ENCODE measurements at regions not wholly inside any gene's neighbourhood (a gene's known extent, or its start where the extent isn't known, plus 50 kb on each side); places are given as distances from the start of the nearest gene placed in this dataset.

DNA sequence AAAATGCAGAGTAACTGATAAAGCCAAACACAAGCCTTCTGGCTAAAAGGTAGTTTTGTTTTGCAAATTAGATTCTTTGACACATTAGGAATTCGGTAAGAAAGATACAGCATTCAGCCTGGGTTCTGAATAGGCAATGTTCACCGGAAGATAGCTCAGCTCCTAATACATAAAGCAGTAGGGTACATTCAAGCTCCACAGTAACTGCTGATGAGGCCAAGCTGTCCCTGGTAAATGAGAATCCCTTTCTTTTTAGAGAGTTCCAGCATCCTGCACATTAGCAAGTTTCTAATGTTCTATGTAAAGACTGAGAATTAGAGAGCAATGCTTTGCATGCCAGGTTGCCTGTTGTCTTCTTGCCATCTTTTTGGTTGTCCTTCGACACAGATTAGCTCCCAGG, 316.3 kb upstream of the SLC14A2 start:
- no peaks in the 10 kb centered on the region for H3K9me3 ChIP-seq (ENCODE audit: severe bottlenecking)
- no peak overlapping the region for H3K27ac ChIP-seq (ENCODE audit: poor library complexity, severe bottlenecking)
- DNase-seq (ENCODE audit: low spot score): no peak
- H3K36me3 ChIP-seq (ENCODE audit: low read depth): no peaks in the 10 kb centered on the region
- TF ChIP-seq, protein P1, sequence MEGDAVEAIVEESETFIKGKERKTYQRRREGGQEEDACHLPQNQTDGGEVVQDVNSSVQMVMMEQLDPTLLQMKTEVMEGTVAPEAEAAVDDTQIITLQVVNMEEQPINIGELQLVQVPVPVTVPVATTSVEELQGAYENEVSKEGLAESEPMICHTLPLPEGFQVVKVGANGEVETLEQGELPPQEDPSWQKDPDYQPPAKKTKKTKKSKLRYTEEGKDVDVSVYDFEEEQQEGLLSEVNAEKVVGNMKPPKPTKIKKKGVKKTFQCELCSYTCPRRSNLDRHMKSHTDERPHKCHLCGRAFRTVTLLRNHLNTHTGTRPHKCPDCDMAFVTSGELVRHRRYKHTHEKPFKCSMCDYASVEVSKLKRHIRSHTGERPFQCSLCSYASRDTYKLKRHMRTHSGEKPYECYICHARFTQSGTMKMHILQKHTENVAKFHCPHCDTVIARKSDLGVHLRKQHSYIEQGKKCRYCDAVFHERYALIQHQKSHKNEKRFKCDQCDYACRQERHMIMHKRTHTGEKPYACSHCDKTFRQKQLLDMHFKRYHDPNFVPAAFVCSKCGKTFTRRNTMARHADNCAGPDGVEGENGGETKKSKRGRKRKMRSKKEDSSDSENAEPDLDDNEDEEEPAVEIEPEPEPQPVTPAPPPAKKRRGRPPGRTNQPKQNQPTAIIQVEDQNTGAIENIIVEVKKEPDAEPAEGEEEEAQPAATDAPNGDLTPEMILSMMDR (IDR thresholded peaks at IDR 0.05; ENCODE audit: poor library complexity, severe bottlenecking): no peak
- H3K27me3 ChIP-seq (ENCODE audit: insufficient read depth, poor library complexity, severe bottlenecking): no peaks in the 10 kb centered on the region
- H3K4me1 ChIP-seq (ENCODE audit: insufficient read depth, poor library complexity, severe bottlenecking): no peaks in the 10 kb centered on the region
- no peak overlapping the region for H3K4me3 ChIP-seq (ENCODE audit: severe bottlenecking)
- no peak for ATAC-seq (ENCODE audit: low read depth)

DNA sequence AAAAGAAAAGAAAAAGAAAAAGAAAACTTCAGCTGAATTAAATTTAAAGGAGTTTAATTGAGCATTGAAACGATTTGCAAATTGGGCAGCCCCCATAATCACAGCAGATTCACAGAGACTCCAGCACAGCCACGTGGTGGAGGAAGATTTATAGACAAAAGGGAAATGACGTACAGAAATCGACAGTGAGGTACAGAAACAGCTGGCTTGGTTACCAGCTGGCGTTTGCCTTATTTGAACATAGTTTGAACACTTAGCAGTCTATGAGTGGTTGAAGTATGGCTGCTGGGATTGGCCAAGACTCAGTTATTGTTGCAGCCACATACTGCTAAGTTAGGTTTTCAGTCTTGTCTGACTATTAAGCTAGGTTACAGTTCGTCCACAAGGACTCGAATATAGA, 312.2 kb upstream of the SLC14A2 start:
- no peak for DNase-seq (ENCODE audit: low spot score)
- Histone ChIP-seq H3K4me1 (ENCODE audit: insufficient read depth, poor library complexity, severe bottlenecking) (no peaks in the 10 kb centered on the region), H3K27ac (ENCODE audit: poor library complexity, severe bottlenecking) (no peak overlapping the region), H3K9me3 (ENCODE audit: severe bottlenecking) (no peaks in the 10 kb centered on the region), H3K36me3 (ENCODE audit: low read depth) (no peaks in the 10 kb centered on the region), H3K27me3 (ENCODE audit: insufficient read depth, poor library complexity, severe bottlenecking) (no peaks in the 10 kb centered on the region), H3K4me3 (ENCODE audit: severe bottlenecking) (no peak overlapping the region)
- ATAC-seq (ENCODE audit: low read depth): no peak
- TF ChIP-seq, protein P1 (IDR thresholded peaks at IDR 0.05; ENCODE audit: poor library complexity, severe bottlenecking): no peak

DNA sequence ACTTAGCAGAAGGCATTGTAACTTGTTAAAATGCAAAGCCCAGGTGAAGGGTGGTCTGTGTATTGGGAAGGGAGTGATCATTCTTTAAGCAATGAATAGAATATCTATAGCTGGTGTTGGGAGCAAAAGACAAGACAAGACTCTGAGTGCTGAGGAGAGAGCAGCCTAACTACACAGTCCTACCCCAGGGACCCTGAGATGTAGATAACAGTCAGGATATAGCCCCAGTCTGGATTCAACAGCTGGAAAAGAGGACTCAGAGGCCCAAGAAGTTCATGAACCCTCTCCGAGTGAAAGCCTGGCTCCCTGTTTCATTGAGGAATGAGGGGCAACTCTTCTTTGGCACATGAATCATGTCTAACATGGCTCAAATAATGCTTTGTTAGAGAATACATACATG, 310.7 kb upstream of the SLC14A2 start:
- DNase-seq (ENCODE audit: low spot score): no peak
- Histone ChIP-seq H3K27me3 (ENCODE audit: insufficient read depth, poor library complexity, severe bottlenecking) (no peaks in the 10 kb centered on the region), H3K4me3 (ENCODE audit: severe bottlenecking) (no peak overlapping the region), H3K9me3 (ENCODE audit: severe bottlenecking) (no peaks in the 10 kb centered on the region), H3K27ac (ENCODE audit: poor library complexity, severe bottlenecking) (no peak overlapping the region), H3K4me1 (ENCODE audit: insufficient read depth, poor library complexity, severe bottlenecking) (no peaks in the 10 kb centered on the region), H3K36me3 (ENCODE audit: low read depth) (no peaks in the 10 kb centered on the region)
- TF ChIP-seq, protein P1 (IDR thresholded peaks at IDR 0.05; ENCODE audit: poor library complexity, severe bottlenecking): no peak
- no peak for ATAC-seq (ENCODE audit: low read depth)

DNA sequence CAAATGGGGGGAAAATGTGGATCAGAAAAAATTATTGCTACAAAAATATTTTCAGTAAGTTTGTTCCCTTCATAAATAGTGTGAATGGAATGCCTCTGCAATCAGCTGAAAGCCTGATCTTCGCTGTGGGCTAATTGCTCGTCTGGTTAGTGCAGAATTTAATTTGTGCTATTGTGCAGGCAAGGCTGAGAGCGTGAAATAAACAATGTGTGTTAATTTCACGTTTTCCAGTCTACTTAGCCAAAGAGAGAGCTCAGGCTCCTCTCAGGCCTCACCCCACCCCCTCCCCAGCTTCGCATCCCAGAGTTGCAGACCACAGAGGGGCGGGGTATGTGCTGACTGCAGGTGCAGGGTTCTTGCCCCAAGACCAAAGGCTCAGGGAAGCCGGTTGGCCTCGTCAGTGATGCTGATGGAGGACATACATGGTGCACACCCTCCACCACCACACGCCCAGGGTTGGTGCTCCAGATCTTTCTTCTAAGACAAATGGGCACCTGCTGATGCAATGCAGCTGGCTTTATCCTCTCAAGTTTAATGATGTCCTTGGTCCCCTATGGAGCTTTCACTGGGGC, 302.6 kb upstream of the SLC14A2 start:
- H3K4me3 ChIP-seq (ENCODE audit: severe bottlenecking): no peak overlapping the region
- no peaks in the 10 kb centered on the region for H3K4me1 ChIP-seq (ENCODE audit: insufficient read depth, poor library complexity, severe bottlenecking)
- H3K9me3 ChIP-seq (ENCODE audit: severe bottlenecking): no peaks in the 10 kb centered on the region
- H3K36me3 ChIP-seq (ENCODE audit: low read depth): no peaks in the 10 kb centered on the region
- DNase-seq (ENCODE audit: low spot score) (no peak), ATAC-seq (ENCODE audit: low read depth) (no peak)
- no peaks in the 10 kb centered on the region for H3K27me3 ChIP-seq (ENCODE audit: insufficient read depth, poor library complexity, severe bottlenecking)
- TF ChIP-seq, protein P1 (IDR thresholded peaks at IDR 0.05; ENCODE audit: poor library complexity, severe bottlenecking): no peak
- no peak overlapping the region for H3K27ac ChIP-seq (ENCODE audit: poor library complexity, severe bottlenecking)

DNA sequence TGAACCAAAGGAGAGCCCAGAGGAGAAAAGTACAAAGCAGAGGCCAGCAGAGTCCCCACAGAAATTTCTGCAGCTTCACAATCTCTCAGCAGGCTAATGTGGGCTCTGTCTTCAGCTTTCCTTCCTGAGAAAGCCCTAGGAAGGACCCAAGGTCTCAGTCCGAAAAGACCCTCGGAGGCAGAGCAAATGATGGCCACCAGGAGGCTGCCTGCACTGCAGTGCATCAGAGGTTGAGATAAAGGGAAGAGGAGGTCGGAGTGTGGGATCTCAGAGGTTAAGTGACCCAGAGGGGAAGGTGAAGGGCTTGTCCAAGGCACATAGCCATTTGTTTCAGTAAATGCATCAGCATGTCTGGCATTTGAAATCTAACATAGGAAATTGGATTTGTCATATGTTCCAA, 299.1 kb upstream of the SLC14A2 start:
- Histone ChIP-seq H3K4me3 (ENCODE audit: severe bottlenecking) (no peak overlapping the region), H3K27me3 (ENCODE audit: insufficient read depth, poor library complexity, severe bottlenecking) (no peaks in the 10 kb centered on the region), H3K36me3 (ENCODE audit: low read depth) (no peaks in the 10 kb centered on the region), H3K4me1 (ENCODE audit: insufficient read depth, poor library complexity, severe bottlenecking) (no peaks in the 10 kb centered on the region), H3K9me3 (ENCODE audit: severe bottlenecking) (no peaks in the 10 kb centered on the region), H3K27ac (ENCODE audit: poor library complexity, severe bottlenecking) (no peak overlapping the region)
- ATAC-seq (ENCODE audit: low read depth) (no peak), DNase-seq (ENCODE audit: low spot score) (no peak)
- TF ChIP-seq, protein P1 (IDR thresholded peaks at IDR 0.05; ENCODE audit: poor library complexity, severe bottlenecking): no peak
